Endothelial cell of umbilical vein (primary cell): ENCODE measurements at regions not wholly inside any gene's neighbourhood (a gene's known extent, or its start where the extent isn't known, plus 50 kb on each side); places are given as distances from the start of the nearest gene placed in this dataset.

Experiments used
- BruUV-seq: library from RNA; stranded (reverse); fragments of 400-500 nt; replicated peaks from 2 replicates; lab custom pipeline; 2021; lab: Mats Ljungman, UMichigan
- CTCF ChIA-PET: fragments of 300-600, 350-600 bp; sonication (Branson Sonifier 250); formaldehyde crosslinking; loops from one replicate; lab custom pipeline; 2021; ENCODE audit warnings: antibody characterized with exemption, inconsistent platforms; lab: Charles Lee
- POLR2A ChIA-PET: fragments of 300-600, 350-600 bp; sonication (Branson Sonifier 250); formaldehyde crosslinking; loops from one replicate; lab custom pipeline; 2021; ENCODE audit warnings: antibody characterized with exemption, inconsistent platforms; lab: Charles Lee
- DNase-seq: peaks from one replicate; pipeline ENCODE4 v3.0.0-alpha.2; 2011; ENCODE audit warnings: low read depth, low spot score
- FAIRE-seq: peaks from 2 replicates; lab custom pipeline; 2011; peaks lifted over from hg19 to GRCh38; lab: Jason Lieb, UNC
- H2AFZ ChIP-seq: 2 replicates; pipeline ENCODE4 v1.6.0; 2012; ENCODE audit warnings: low read depth, low read length, control low read depth, inconsistent platforms
- H3K27ac ChIP-seq: 2 replicates; pipeline ENCODE4 v1.5.1; 2011; ENCODE audit warnings: low read depth, mild to moderate bottlenecking, control low read depth, low read length, moderate library complexity; ENCODE audit not compliant: insufficient read depth
- H3K27me3 ChIP-seq, 2 experiments: 2 replicates each; pipeline versions ENCODE4 v1.6.0 to v1.6.1; 2011; ENCODE audit warnings: low read length in 2 of 2, mixed read lengths in 1 of 2; ENCODE audit not compliant: control insufficient read depth in 2 of 2, insufficient read depth in 2 of 2
- H3K36me3 ChIP-seq, 2 experiments: 2 replicates in 1 of 2; 3 replicates in 1 of 2; pipeline ENCODE4 v1.5.1; 2011; ENCODE audit warnings: low read length in 2 of 2, mild to moderate bottlenecking in 1 of 2, moderate library complexity in 1 of 2; ENCODE audit not compliant: control insufficient read depth in 2 of 2, insufficient read depth in 2 of 2; ENCODE audit errors: extremely low read depth in 1 of 2
- H3K4me1 ChIP-seq: 3 replicates; pipeline ENCODE4 v1.5.1; 2011; ENCODE audit warnings: mild to moderate bottlenecking, low read length; ENCODE audit not compliant: control insufficient read depth, insufficient read depth; ENCODE audit errors: extremely low read depth
- H3K4me2 ChIP-seq: 2 replicates; pipeline ENCODE4 v1.6.1; 2011; ENCODE audit warnings: low read length, control low read depth, mixed read lengths; ENCODE audit not compliant: insufficient read depth
- H3K4me3 ChIP-seq, 3 experiments: fragments of 200-600 bp in 1 of 3; sonication (generic), shearing (Covaris generic) in 1 of 3; replicated peaks in 1 of 3; 2 replicates each; pipeline ENCODE4 v1.5.1; 2011 to 2016; ENCODE audit warnings: control low read depth in 3 of 3, low read length in 3 of 3, mild to moderate bottlenecking in 2 of 3, inconsistent platforms in 1 of 3, low read depth in 1 of 3, moderate library complexity in 1 of 3; ENCODE audit not compliant: insufficient read depth in 1 of 3
- H3K79me2 ChIP-seq: 2 replicates; pipeline ENCODE4 v1.6.0; 2012; ENCODE audit warnings: low read length, inconsistent platforms; ENCODE audit not compliant: control insufficient read depth, insufficient read depth
- H3K9ac ChIP-seq: replicated peaks from 2 replicates; pipeline ENCODE3; 2011; ENCODE audit warnings: low read length, control low read depth; ENCODE audit not compliant: insufficient read depth; ENCODE audit errors: extremely low read depth
- H3K9me1 ChIP-seq: replicated peaks from 3 replicates; pipeline ENCODE4 v1.6.0; 2011; ENCODE audit warnings: mild to moderate bottlenecking, low read length; ENCODE audit not compliant: control insufficient read depth, insufficient read depth; ENCODE audit errors: extremely low read depth
- H3K9me3 ChIP-seq: replicated peaks from 2 replicates; pipeline ENCODE4 v1.5.1; 2012; ENCODE audit warnings: low read length, inconsistent platforms; ENCODE audit not compliant: control insufficient read depth, insufficient read depth
- H4K20me1 ChIP-seq: replicated peaks from 2 replicates; pipeline ENCODE3; 2011; ENCODE audit warnings: mild to moderate bottlenecking, low read length; ENCODE audit not compliant: control insufficient read depth, insufficient read depth; ENCODE audit errors: extremely low read depth
- CTCF ChIP-seq, 2 donors: IDR thresholded peaks; 1 replicate in 1 of 2; 2 replicates in 1 of 2; pipeline ENCODE4 v1.5.1; 2011; ENCODE audit warnings: low read length in 2 of 2, mild to moderate bottlenecking in 2 of 2, moderate library complexity in 2 of 2, control low read depth in 1 of 2, inconsistent platforms in 1 of 2, low read depth in 1 of 2; ENCODE audit not compliant: insufficient read depth in 1 of 2; ENCODE audit errors: extremely low read depth in 1 of 2
- EZH2 ChIP-seq: IDR thresholded peaks from 2 replicates; pipeline ENCODE4 v1.6.1; 2012; ENCODE audit warnings: borderline replicate concordance, low read depth, mild to moderate bottlenecking, moderate library complexity, low read length, inconsistent platforms; ENCODE audit not compliant: severe bottlenecking
- FOS ChIP-seq: IDR thresholded peaks from 2 replicates; pipeline ENCODE4 v1.6.1; 2011; ENCODE audit warnings: mild to moderate bottlenecking, low read length, moderate library complexity, borderline replicate concordance; ENCODE audit not compliant: insufficient read depth
- GATA2 ChIP-seq: IDR thresholded peaks from 2 replicates; pipeline ENCODE4 v1.7.0; 2011; ENCODE audit warnings: low read depth, mild to moderate bottlenecking, moderate library complexity, mixed read lengths, low read length; ENCODE audit not compliant: insufficient read length, insufficient read depth
- JUN ChIP-seq: IDR thresholded peaks from 2 replicates; pipeline ENCODE4 v1.6.1; 2011; ENCODE audit warnings: borderline replicate concordance, low read depth; ENCODE audit not compliant: insufficient read length, insufficient read depth
- MAX ChIP-seq: IDR thresholded peaks from 2 replicates; pipeline ENCODE4 v1.6.1; 2011; ENCODE audit not compliant: insufficient read depth, insufficient read length
- MYC ChIP-seq: IDR thresholded peaks from one replicate; pipeline ENCODE4 v1.6.1; 2011; ENCODE audit warnings: mild to moderate bottlenecking, low read depth, low read length
- POLR2A ChIP-seq: IDR thresholded peaks from 2 replicates; pipeline ENCODE4 v1.6.1; 2012; ENCODE audit warnings: low read depth, mild to moderate bottlenecking, control low read depth, low read length
- POLR2AphosphoS5 ChIP-seq: IDR thresholded peaks from 2 replicates; pipeline ENCODE4 v1.6.1; 2012; ENCODE audit warnings: low read depth, mild to moderate bottlenecking, control low read depth, low read length, moderate library complexity; ENCODE audit not compliant: insufficient read depth
- dilution Hi-C: fragments of 300-500 bp; cut with MboI; formaldehyde crosslinking; loops from one replicate; pipeline ENCODE4 v1.15.0; 2019; ENCODE audit warnings: low sequenced_read_pairs; ENCODE audit not compliant: extremely low pct_ligation_motif_present
- intact Hi-C: fragments of 100-400 bp; cut with micrococcal nuclease; formaldehyde crosslinking; loops from one replicate; pipeline ENCODE4 v1.10.0; 2022

GRCh38 chr3:148532774-148533173 lies 164.9 kb upstream of the AGTR1 start:
- Histone ChIP-seq H3K9ac (no peak overlapping the region), H3K27me3 (no peaks in the 10 kb centered on the region), H2AFZ (no peak overlapping the region), H3K9me3 (no peaks in the 10 kb centered on the region), H3K36me3 (no peaks in the 10 kb centered on the region), H3K4me1 (peaks cover 2% of the 10 kb centered on the region), H3K9me1 (no peaks in the 10 kb centered on the region), H4K20me1 (no peaks in the 10 kb centered on the region), H3K4me3 (no peak overlapping the region), H3K79me2 (no peaks in the 10 kb centered on the region), H3K27ac (no peak overlapping the region), H3K4me2 (no peak overlapping the region)
- POLR2A ChIA-PET = no interaction called here
- intact Hi-C loops (no loop called here), dilution Hi-C loops (no loop called here)
- FAIRE-seq (no peak), DNase-seq (no peak)
- CTCF ChIA-PET = no interaction called here
- no peak for TF ChIP-seq MAX
- no peak for TF ChIP-seq GATA2
- TF ChIP-seq MYC = no peak
- no peak for TF ChIP-seq FOS
- TF ChIP-seq JUN = no peak
- TF ChIP-seq POLR2A = no peak
- TF ChIP-seq EZH2 = no peak
- TF ChIP-seq CTCF (IDR thresholded peaks at IDR 0.05; ENCODE audit: extremely low read depth in 1 of 2, insufficient read depth in 1 of 2, low read depth in 1 of 2, low read length in 2 of 2) = no peak
- no peak for TF ChIP-seq POLR2AphosphoS5
- no TSS peak for BruUV-seq
